ENCODE measurements at regions not wholly inside any gene's neighbourhood (a gene's known extent, or its start where the extent isn't known, plus 50 kb on each side); places are given as distances from the start of the nearest gene placed in this dataset.

DNA sequence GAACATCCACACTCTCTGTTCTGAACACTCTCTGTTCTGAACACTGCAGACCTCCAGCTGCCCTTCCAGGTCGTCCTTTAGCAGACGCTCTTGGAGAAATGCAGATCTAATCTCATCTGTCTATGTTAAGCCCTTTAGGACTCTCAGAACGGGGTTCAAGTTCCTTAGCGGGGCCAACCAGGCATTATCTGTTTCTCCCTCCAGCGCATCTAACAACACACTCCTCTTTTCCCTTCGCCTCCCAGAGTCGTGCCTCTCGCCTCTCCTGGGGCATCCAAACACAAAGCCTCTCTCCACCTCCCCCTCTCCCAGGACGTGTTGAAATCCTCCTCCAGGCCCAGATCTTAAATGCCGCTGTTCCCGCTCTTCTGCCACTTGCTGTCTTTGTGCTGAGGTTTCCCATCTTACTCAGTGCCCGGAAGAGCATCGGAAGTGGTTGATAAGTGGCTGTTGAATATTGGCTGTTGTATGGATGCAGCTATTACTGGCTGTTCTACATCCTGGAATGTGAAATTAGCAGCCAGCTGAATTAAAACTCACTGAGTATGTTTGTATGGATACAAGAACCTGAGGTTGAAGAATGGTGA, 108.4 kb upstream of the GGTLC1 start:
- intact Hi-C loops (cut with DNase I) = no loop called here
- DNase-seq (ENCODE audit: low spot score) = no peak

GRCh38 chr20:24096264-24096663, 107.7 kb upstream of the GGTLC1 start:
- intact Hi-C loops (cut with DNase I) = no loop called here
- DNase-seq (ENCODE audit: low spot score) = no peak

GRCh38 chr20:24095756-24096155, 107.2 kb upstream of the GGTLC1 start:
- no peak for DNase-seq (ENCODE audit: low spot score)
- intact Hi-C loops (cut with DNase I) = no loop called here

GRCh38 chr20:24095303-24095702, 106.7 kb upstream of the GGTLC1 start:
- intact Hi-C loops (cut with DNase I) = no loop called here
- DNase-seq (ENCODE audit: low spot score) = no peak

GRCh38 chr20:24089576-24089975, 101.0 kb upstream of the GGTLC1 start:
- intact Hi-C loops (cut with DNase I) = no loop called here
- no peak for DNase-seq (ENCODE audit: low spot score)

GRCh38 chr20:24086121-24086520, 97.5 kb upstream of the GGTLC1 start:
- intact Hi-C loops (cut with DNase I) = no loop called here
- DNase-seq (ENCODE audit: low spot score) = no peak

DNA sequence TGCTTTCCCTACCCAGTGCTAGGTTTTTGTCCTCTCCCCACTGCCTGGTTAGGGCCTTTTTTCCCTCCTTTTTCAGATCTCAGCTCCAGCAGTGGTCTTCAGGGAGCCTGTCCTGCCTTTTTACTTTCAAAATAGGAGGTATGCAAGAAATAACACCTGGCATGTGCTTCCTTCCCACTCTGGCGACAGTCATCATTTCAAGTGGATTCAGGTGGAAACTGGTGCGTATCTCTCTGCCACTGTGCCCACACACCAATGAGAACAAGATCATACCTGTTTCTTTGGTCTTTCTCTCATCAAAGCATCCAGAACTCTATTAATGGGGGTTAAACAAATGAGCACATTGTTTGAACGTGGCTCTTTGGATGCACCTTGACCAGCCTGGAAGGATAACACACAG, 95.7 kb upstream of the GGTLC1 start:
- intact Hi-C loops (cut with DNase I) = no loop called here

DNA sequence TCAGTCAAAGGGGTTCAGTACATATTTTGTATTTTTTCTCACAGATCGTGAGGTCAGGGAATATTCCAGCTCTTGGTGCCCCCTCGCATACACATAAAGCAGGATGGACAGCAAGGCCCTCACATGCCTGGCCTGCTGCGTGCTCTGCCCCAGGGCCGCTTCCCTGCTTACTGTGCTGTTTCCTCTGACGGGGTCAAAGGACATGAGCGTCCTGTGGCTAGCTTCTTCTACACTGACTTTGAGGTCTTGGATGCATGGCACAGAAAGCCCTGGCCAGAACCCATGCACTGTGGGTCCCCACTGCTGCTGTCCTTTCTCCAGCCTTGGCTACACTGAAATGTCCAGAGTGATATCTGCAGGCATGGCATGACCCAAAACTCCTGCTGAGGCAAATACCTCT, 92.5 kb upstream of the GGTLC1 start:
- intact Hi-C loops (cut with DNase I) = no loop called here
- DNase-seq (ENCODE audit: low spot score) = no peak

More for the DNA sequence above, 95.7 kb upstream of the GGTLC1 start:
- no peak for DNase-seq (ENCODE audit: low spot score)

GRCh38 chr20:24079661-24080412, 91.3 kb upstream of the GGTLC1 start:
- no peak for DNase-seq (ENCODE audit: low spot score)
- intact Hi-C loops (cut with DNase I) = no loop called here

- DNase-seq (ENCODE audit: low spot score) = no peak
- intact Hi-C loops (cut with DNase I) = no loop called here
Observed at GRCh38 chr20:24077145-24077544, 88.6 kb upstream of the GGTLC1 start.

DNA sequence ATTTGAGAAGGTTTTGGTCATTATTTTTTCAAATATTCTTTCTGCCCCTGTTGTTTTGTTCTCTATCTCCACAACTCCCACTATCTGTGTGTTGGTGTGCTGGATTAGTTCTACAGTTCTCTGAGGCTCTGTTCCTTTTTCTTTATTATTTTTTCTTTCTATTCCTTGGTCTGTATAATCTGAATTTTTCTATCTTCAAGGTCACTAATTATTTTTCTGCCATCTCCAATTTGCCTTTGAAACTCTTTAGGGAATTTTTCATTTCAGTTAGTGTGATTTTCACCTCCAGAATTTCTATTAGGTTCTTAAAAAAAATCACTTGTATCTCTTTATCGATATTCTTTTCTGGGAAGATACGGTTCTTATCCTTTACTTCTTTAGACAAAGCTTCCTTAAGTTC, 82.1 kb upstream of the GGTLC1 start:
- DNase-seq (ENCODE audit: low spot score) = no peak
- intact Hi-C loops (cut with DNase I) = no loop called here

GRCh38 chr20:24066076-24066700, 77.6 kb upstream of the GGTLC1 start:
- no peak for DNase-seq (ENCODE audit: low spot score)
- intact Hi-C loops (cut with DNase I) = no loop called here

DNA sequence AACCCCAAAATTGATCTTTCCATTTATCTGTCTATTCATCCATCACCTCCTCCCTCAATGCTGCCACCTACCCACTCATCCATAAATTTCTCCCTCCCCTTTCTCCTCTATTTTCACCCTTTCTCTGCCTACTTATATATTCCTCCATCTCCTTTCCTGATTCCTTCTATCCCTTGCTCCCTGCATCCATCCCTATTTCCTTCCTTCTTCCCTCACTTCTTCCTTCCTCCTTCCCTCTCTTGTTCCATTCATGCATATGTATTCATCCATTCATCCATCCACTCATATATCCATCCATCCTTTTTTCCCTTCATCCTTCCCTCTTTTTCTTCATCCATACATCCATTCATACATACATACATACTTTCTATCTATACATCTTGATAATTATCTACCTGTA, 76.3 kb upstream of the GGTLC1 start:
- intact Hi-C loops (cut with DNase I) = no loop called here
- no peak for DNase-seq (ENCODE audit: low spot score)

GRCh38 chr20:24064092-24064491, 75.5 kb upstream of the GGTLC1 start:
- intact Hi-C loops (cut with DNase I) = no loop called here
- no peak for DNase-seq (ENCODE audit: low spot score)

- DNase-seq (ENCODE audit: low spot score) = no peak
- intact Hi-C loops (cut with DNase I) = no loop called here
Observed at GRCh38 chr20:24063100-24063499, 74.5 kb upstream of the GGTLC1 start.

GRCh38 chr20:24060851-24061590, 72.4 kb upstream of the GGTLC1 start:
- intact Hi-C loops (cut with DNase I) = no loop called here
- DNase-seq (ENCODE audit: low spot score) = no peak

GRCh38 chr20:24059174-24059573, 70.6 kb upstream of the GGTLC1 start:
- no peak for DNase-seq (ENCODE audit: low spot score)
- intact Hi-C loops (cut with DNase I) = no loop called here

DNA sequence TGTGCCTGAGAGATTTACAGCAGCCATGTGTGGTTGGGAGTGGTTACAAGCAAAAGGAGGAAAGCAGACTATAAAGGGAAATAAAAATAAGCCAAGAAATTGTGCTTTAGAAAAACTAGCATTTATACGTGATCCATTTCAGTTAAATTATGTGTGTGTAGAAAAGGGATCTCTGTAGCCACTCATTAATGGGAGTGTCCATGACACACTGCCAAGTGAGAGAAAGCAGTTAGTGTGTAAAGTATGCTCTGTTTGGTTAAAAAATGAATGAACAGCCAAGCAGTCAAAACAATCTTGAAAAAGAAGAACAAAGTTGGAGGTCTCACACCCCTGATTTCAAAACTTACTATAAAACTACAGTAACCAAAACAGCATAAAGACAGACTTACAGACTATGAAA, 67.9 kb upstream of the GGTLC1 start:
- no peak for DNase-seq (ENCODE audit: low spot score)
- intact Hi-C loops (cut with DNase I) = no loop called here

DNA sequence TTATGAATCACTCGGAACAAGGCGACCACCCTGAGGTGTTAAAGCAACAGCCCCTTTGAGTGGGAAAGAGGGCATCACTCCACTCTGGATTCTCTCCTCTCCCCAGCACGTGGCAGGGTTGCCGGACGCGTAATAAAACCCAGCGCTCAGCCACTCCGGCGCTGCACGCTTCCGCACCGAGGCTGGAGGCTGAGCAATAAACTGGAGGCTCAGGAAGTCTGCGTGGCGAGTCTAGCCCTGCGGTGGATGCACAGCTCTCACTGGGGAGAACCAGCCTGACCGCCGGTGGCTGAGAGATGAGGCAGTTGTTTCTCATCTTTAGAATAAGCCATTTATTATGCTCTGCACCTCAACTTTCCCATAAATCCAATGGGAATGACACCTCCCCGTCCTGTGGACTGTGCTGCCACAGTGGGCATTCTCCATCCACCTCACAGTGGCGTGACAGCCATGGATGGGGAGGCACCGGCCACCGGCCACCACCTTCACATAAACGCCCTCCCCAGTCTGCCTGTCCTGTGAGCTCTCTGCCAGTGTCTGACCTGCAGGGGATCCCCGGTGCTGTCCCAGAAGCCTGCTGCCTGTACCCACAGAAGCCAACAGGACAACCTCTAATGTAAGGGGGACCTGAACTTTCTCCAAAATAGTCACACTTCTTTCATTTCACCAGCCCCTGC, 64.2 kb upstream of the GGTLC1 start:
- intact Hi-C loops (cut with DNase I) = no loop called here
- no peak for DNase-seq (ENCODE audit: low spot score)

DNA sequence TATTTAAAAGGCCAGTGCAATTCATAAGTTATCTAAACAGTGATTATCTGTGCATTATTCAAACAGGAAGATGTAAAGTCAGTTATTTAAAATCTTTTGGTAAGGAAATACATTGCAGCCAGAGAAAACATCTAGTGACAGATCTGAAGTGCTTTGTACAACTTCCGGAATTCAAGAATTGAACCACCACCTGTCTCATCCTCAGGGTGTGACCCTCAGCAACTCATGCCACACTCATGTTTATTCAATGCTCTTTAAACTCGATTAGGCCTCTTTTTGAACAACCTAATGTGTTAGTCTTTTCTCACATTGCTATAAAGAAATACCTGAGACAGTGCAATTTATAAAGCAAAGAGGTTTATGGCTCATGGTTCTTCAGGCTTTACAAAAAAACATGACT, 62.6 kb upstream of the GGTLC1 start:
- DNase-seq (ENCODE audit: low spot score) = no peak
- intact Hi-C loops (cut with DNase I) = no loop called here
